Spleen (tissue), 7 donors: ENCODE measurements at regions not wholly inside any gene's neighbourhood (a gene's known extent, or its start where the extent isn't known, plus 50 kb on each side); places are given as distances from the start of the nearest gene placed in this dataset.

ENCODE experiments used
- CTCF ChIP-seq, 11 experiments: fragments of 200-600 bp in 7 of 11; fragments of 450-650 bp in 4 of 11; sonication (generic) in 4 of 11; IDR thresholded peaks in 8 of 11; conservative IDR thresholded peaks in 3 of 11; 1 replicate in 7 of 11; 2 replicates in 4 of 11; pipeline versions ENCODE4 v1.4.0 to v1.8.0; 2016 to 2021; ENCODE audit warnings: antibody characterized with exemption in 11 of 11, inconsistent platforms in 4 of 11, mild to moderate bottlenecking in 1 of 11
- POLR2A ChIP-seq, 3 donors: fragments of 450-650 bp; IDR thresholded peaks; one replicate each; pipeline ENCODE4 v1.5.1; 2017; ENCODE audit warnings: antibody characterized with exemption in 3 of 3, mild to moderate bottlenecking in 1 of 3
- POLR2AphosphoS5 ChIP-seq, 3 donors: sonication (generic); formaldehyde crosslinking; IDR thresholded peaks; one replicate each; pipeline ENCODE4 v1.5.1; 2017; ENCODE audit warnings: antibody characterized with exemption in 3 of 3
- donor health status: DM: no; HTN: no; CAD: no; lungs with moderate emphysema.
- donor health status: DM: no; HTN: no; CAD: no.
- donor health status: DM: no; HTN: no; CAD: no.

GRCh38 chr1:96164053-96164452 is 557.5 kb upstream of the PTBP2 start:
- no peak for TF ChIP-seq POLR2AphosphoS5 (IDR thresholded peaks at IDR 0.05)
- no peak for TF ChIP-seq POLR2A (IDR thresholded peaks at IDR 0.05)
- no peak for TF ChIP-seq CTCF (IDR thresholded peaks at IDR 0.05 in 8 of 11, conservative IDR thresholded peaks at IDR 0.05 in 3 of 11)
